WTC11 (cell line): ENCODE measurements at regions not wholly inside any gene's neighbourhood (a gene's known extent, or its start where the extent isn't known, plus 50 kb on each side); places are given as distances from the start of the nearest gene placed in this dataset.

Experiments used
- ATAC-seq: fragments of 200-7000 bp; cut with Tn5 transposase; 2 replicates; pipeline ENCODE4 v1.10.0; 2021; ENCODE audit warnings: mild to moderate bottlenecking, moderate library complexity
- CTCF ChIA-PET: fragments of 300-600 bp; sonication (Branson Sonifier 250); formaldehyde crosslinking; loops from one replicate; lab custom pipeline; 2021; ENCODE audit warnings: antibody characterized with exemption; lab: Charles Lee
- POLR2A ChIA-PET: fragments of 350-600 bp; sonication (Branson Sonifier 250); formaldehyde crosslinking; loops from one replicate; lab custom pipeline; 2021; ENCODE audit warnings: antibody characterized with exemption; lab: Charles Lee
- DNase-seq: peaks from one replicate; pipeline ENCODE4 v3.0.0; 2021; ENCODE audit warnings: low spot score
- H3K27ac Mint-ChIP-seq: 2 replicates; pipeline ENCODE4 v1.8.0; 2021; ENCODE audit warnings: mixed read lengths
- H3K27me3 Mint-ChIP-seq: 2 replicates; pipeline ENCODE4 v1.8.0; 2021; ENCODE audit warnings: low read depth, mild to moderate bottlenecking, moderate library complexity, mixed read lengths
- H3K36me3 Mint-ChIP-seq: 2 replicates; pipeline ENCODE4 v1.8.0; 2021; ENCODE audit warnings: mixed read lengths
- H3K4me1 Mint-ChIP-seq: 2 replicates; pipeline ENCODE4 v1.8.0; 2022; ENCODE audit warnings: mixed read lengths
- H3K4me3 Mint-ChIP-seq: 2 replicates; pipeline ENCODE4 v1.8.0; 2021; ENCODE audit warnings: mild to moderate bottlenecking, moderate library complexity, mixed read lengths
- H3K9me3 Mint-ChIP-seq: 2 replicates; pipeline ENCODE4 v1.8.0; 2021; ENCODE audit warnings: mixed read lengths
- CBFB ChIP-seq: sonication (generic); formaldehyde crosslinking; IDR thresholded peaks from 2 replicates; pipeline ENCODE4 v1.8.1; 2022; ENCODE audit warnings: mild to moderate bottlenecking, low read depth, missing genetic modification reagents
- FOXK1 ChIP-seq: sonication (generic); formaldehyde crosslinking; IDR thresholded peaks from 2 replicates; pipeline ENCODE4 v1.8.0; 2022; ENCODE audit warnings: mild to moderate bottlenecking, moderate library complexity, missing genetic modification reagents
- GABPB1 ChIP-seq: sonication (generic); formaldehyde crosslinking; IDR thresholded peaks from 2 replicates; pipeline ENCODE4 v1.8.1; 2023; ENCODE audit warnings: mild to moderate bottlenecking, missing genetic modification reagents
- GRHL2 ChIP-seq: fragments of 250-450 bp; sonication (Bioruptor Pico); IDR thresholded peaks from 2 replicates; pipeline ENCODE4 v1.8.0; 2022; ENCODE audit warnings: mild to moderate bottlenecking, moderate library complexity; ENCODE audit not compliant: insufficient replicate concordance, severe bottlenecking
- JAZF1 ChIP-seq: fragments of 250-450 bp; sonication (Bioruptor Pico); IDR thresholded peaks from 2 replicates; pipeline ENCODE4 v1.9.0; 2021; ENCODE audit warnings: moderate library complexity, mild to moderate bottlenecking, inconsistent platforms
- KAT7 ChIP-seq: sonication (generic); formaldehyde crosslinking; IDR thresholded peaks from 2 replicates; pipeline ENCODE4 v1.8.1; 2023; ENCODE audit warnings: missing genetic modification reagents, mild to moderate bottlenecking, borderline replicate concordance
- NR2C2 ChIP-seq: sonication (generic); formaldehyde crosslinking; IDR thresholded peaks from 2 replicates; pipeline ENCODE4 v1.8.0; 2022; ENCODE audit warnings: mild to moderate bottlenecking, missing genetic modification reagents
- SOX15 ChIP-seq: fragments of 250-450 bp; sonication (Bioruptor Pico); IDR thresholded peaks from 2 replicates; pipeline ENCODE4 v1.9.0; 2021; ENCODE audit warnings: mild to moderate bottlenecking
- ZNF121 ChIP-seq: sonication (generic); formaldehyde crosslinking; IDR thresholded peaks from 2 replicates; pipeline ENCODE4 v1.8.0; 2023; ENCODE audit warnings: missing genetic modification reagents
- ZNF219 ChIP-seq: sonication (generic); formaldehyde crosslinking; IDR thresholded peaks from 2 replicates; pipeline ENCODE4 v1.8.0; 2023; ENCODE audit warnings: missing genetic modification reagents, mild to moderate bottlenecking, borderline replicate concordance
- TF ChIP-seq, protein P1 (sequence below): sonication (generic); formaldehyde crosslinking; conservative IDR thresholded peaks from 2 replicates; pipeline ENCODE4 v1.8.1; 2023; ENCODE audit warnings: mild to moderate bottlenecking, low read depth, missing genetic modification reagents, moderate library complexity
- TF ChIP-seq, protein P2 (sequence below): sonication (generic); formaldehyde crosslinking; IDR thresholded peaks from 2 replicates; pipeline ENCODE4 v1.8.1; 2022; ENCODE audit warnings: mild to moderate bottlenecking, missing genetic modification reagents, moderate library complexity, borderline replicate concordance
- TF ChIP-seq, protein P3 (sequence below): fragments of 250-450 bp; sonication (Bioruptor Pico); conservative IDR thresholded peaks from 2 replicates; pipeline ENCODE4 v1.9.0; 2021; ENCODE audit warnings: mild to moderate bottlenecking
- TF ChIP-seq, protein P4 (sequence below): fragments of 250-450 bp; sonication (Bioruptor Pico); IDR thresholded peaks from 2 replicates; pipeline ENCODE4 v1.9.0; 2021; ENCODE audit warnings: mild to moderate bottlenecking
- TF ChIP-seq, protein P5 (sequence below): sonication (generic); formaldehyde crosslinking; IDR thresholded peaks from 2 replicates; pipeline ENCODE4 v1.8.1; 2023; ENCODE audit warnings: mild to moderate bottlenecking, missing genetic modification reagents, moderate library complexity
- TF ChIP-seq, protein P6 (sequence below): sonication (generic); formaldehyde crosslinking; IDR thresholded peaks from 2 replicates; pipeline ENCODE4 v1.8.1; 2022; ENCODE audit warnings: low read depth, missing genetic modification reagents, borderline replicate concordance
- TF ChIP-seq, protein P7 (sequence below): sonication (generic); formaldehyde crosslinking; IDR thresholded peaks from 2 replicates; pipeline ENCODE4 v1.8.1; 2023; ENCODE audit warnings: mild to moderate bottlenecking, missing genetic modification reagents, moderate library complexity

DNA sequence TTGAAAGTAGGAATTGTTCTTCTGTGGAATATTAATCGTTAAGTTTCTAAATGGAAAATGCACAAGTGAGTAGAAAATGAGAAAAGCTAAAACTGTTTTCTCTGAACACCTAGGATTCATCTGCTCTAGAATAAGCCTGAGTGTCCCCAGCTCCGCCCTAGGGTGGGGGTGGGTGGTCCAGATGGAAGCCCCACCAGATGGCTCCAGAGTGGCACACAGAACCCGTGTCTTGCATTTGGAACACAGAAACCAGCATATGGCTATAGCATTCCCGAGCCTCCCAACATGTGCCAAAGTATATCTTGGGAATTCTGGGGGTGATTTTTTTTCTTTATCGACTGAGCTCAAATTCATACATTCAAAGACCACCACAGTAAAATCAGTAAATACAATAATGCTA lies 517.7 kb upstream of the PSMD7 start (continued):
- TF ChIP-seq, protein P1, sequence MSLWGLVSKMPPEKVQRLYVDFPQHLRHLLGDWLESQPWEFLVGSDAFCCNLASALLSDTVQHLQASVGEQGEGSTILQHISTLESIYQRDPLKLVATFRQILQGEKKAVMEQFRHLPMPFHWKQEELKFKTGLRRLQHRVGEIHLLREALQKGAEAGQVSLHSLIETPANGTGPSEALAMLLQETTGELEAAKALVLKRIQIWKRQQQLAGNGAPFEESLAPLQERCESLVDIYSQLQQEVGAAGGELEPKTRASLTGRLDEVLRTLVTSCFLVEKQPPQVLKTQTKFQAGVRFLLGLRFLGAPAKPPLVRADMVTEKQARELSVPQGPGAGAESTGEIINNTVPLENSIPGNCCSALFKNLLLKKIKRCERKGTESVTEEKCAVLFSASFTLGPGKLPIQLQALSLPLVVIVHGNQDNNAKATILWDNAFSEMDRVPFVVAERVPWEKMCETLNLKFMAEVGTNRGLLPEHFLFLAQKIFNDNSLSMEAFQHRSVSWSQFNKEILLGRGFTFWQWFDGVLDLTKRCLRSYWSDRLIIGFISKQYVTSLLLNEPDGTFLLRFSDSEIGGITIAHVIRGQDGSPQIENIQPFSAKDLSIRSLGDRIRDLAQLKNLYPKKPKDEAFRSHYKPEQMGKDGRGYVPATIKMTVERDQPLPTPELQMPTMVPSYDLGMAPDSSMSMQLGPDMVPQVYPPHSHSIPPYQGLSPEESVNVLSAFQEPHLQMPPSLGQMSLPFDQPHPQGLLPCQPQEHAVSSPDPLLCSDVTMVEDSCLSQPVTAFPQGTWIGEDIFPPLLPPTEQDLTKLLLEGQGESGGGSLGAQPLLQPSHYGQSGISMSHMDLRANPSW (CRISPR knock-in tag), result no peak
- no peak for TF ChIP-seq JAZF1 (CRISPR knock-in tag)
- TF ChIP-seq ZNF121 (CRISPR knock-in tag), result no peak
- TF ChIP-seq, all 79 proteins: peak for 0

DNA sequence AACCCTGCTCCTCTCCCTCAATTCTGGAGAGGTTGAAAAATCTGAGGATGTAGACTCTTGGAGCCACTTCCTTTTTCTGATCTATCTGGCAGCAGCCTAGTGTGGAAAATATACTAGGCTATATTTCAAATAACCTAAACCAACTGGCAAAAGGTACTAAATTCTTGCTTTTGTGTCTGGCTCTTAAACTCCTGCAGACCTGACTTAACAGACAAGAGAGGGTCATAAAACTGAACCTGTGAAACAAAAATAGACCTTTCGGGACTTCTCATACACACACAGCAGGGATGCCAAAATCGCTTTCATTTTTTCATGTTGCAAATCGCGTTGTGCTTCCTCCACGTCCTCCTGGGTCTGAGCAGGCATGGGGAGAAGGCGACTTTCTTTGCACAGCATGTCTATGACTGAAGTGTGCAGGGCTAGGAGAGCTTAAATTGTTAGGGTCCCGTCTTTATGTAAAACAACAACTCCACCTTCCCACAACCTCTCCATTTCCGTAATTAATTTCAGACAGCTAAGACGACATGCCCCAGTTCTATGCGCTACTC lies 520.7 kb upstream of the PSMD7 start:
- no peak for DNase-seq
- TF ChIP-seq, protein P2, sequence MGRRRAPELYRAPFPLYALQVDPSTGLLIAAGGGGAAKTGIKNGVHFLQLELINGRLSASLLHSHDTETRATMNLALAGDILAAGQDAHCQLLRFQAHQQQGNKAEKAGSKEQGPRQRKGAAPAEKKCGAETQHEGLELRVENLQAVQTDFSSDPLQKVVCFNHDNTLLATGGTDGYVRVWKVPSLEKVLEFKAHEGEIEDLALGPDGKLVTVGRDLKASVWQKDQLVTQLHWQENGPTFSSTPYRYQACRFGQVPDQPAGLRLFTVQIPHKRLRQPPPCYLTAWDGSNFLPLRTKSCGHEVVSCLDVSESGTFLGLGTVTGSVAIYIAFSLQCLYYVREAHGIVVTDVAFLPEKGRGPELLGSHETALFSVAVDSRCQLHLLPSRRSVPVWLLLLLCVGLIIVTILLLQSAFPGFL (CRISPR knock-in tag), result no peak
- H3K27me3 Mint-ChIP-seq, result no peaks in the 10 kb centered on the region
- peaks cover 19% of the 10 kb centered on the region for H3K9me3 Mint-ChIP-seq
- CTCF ChIA-PET, result no interaction called here
- peaks cover 2% of the 10 kb centered on the region; the same call in 1 of the 2 replicates for H3K36me3 Mint-ChIP-seq
- POLR2A ChIA-PET, result no interaction called here
- peaks cover 6% of the 10 kb centered on the region for H3K4me1 Mint-ChIP-seq
- no peak overlapping the region for H3K27ac Mint-ChIP-seq
- no peak for ATAC-seq
- H3K4me3 Mint-ChIP-seq, result no peak overlapping the region

DNA sequence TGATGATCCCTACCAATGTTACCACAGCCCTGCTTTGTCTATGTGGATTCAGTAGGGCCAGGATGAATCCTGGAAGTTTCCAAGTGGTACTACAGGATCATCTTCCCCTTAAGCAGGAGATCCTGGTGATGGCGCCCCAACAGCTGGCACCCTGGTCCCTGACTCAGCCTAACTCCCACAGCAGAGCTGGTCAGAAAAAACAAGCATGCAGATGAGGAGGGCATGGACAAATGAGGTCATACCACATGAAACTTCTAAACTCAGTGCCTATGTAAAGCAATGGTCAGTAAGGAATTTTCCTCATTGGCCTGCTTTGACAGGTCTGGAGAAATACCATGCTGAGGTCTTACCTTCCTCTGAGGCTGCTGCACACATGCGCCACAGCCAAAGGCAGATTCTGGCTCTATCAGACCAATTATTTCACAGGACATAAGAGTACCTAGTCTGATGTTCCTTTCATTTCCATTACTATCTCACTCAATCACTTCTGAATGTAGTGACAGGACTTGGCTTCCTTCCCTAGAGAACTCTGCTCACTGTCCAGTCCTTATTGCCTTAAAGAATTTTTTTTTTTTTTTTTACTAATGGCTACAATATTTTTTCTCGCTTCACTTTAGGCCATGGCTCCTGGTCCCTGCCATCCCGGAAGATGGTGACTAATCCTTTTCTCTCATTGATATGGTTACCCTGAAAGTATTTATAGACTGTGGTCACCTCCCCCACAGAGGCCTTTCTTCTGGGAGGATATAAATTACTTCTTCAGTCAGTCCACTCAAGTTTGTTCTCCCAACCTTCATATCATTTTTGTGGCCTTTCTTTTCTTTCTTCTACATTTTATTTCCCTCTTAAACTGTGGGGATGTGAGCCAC lies 525.2 kb upstream of the PSMD7 start:
- H3K4me1 Mint-ChIP-seq, result peaks cover 6% of the 10 kb centered on the region
- ATAC-seq (no peak), DNase-seq (no peak)
- peaks cover 22% of the 10 kb centered on the region for H3K9me3 Mint-ChIP-seq
- CTCF ChIA-PET, result no interaction called here
- no peak overlapping the region for H3K4me3 Mint-ChIP-seq
- POLR2A ChIA-PET, result no interaction called here
- no peak overlapping the region for H3K27ac Mint-ChIP-seq
- no peaks in the 10 kb centered on the region for H3K27me3 Mint-ChIP-seq
- peaks cover 2% of the 10 kb centered on the region; the same call in 1 of the 2 replicates for H3K36me3 Mint-ChIP-seq
- no peak for TF ChIP-seq GABPB1
- TF ChIP-seq, protein P3, sequence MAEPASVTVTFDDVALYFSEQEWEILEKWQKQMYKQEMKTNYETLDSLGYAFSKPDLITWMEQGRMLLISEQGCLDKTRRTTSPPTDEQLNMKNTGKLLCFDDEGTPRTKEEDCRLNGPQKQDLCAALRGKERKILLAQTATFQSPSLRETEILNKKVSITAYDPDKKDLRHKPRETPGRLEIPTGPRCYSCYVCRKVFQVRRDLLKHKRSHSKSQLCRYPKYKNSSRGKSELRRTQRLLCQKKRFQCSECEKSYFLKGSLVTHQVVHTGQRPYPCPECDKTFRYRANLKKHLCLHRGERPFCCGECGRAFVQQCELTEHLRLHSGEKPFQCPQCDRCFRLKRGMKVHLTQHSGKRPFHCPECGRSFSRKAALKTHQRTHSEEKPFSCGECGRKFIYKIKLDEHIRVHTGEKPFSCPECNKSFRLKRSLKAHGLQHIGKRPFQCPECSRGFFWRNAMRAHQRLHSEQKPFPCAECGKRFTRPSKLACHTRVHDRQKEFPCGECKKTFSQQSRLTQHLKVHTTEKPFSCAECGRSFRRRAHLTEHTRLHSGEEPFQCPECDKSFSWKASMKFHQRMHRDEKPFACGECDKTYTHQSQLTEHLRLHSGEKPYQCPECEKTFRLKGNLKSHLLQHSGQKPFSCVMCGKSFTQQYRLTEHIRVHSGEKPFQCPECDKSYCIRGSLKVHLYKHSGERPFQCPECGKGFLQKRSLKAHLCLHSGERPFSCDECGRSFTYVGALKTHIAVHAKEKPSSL (CRISPR knock-in tag), result no peak
- TF ChIP-seq KAT7, result no peak
- TF ChIP-seq GRHL2 (CRISPR knock-in tag), result no peak
- TF ChIP-seq, protein P4, sequence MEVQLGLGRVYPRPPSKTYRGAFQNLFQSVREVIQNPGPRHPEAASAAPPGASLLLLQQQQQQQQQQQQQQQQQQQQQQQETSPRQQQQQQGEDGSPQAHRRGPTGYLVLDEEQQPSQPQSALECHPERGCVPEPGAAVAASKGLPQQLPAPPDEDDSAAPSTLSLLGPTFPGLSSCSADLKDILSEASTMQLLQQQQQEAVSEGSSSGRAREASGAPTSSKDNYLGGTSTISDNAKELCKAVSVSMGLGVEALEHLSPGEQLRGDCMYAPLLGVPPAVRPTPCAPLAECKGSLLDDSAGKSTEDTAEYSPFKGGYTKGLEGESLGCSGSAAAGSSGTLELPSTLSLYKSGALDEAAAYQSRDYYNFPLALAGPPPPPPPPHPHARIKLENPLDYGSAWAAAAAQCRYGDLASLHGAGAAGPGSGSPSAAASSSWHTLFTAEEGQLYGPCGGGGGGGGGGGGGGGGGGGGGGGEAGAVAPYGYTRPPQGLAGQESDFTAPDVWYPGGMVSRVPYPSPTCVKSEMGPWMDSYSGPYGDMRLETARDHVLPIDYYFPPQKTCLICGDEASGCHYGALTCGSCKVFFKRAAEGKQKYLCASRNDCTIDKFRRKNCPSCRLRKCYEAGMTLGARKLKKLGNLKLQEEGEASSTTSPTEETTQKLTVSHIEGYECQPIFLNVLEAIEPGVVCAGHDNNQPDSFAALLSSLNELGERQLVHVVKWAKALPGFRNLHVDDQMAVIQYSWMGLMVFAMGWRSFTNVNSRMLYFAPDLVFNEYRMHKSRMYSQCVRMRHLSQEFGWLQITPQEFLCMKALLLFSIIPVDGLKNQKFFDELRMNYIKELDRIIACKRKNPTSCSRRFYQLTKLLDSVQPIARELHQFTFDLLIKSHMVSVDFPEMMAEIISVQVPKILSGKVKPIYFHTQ, result no peak
- TF ChIP-seq FOXK1 (CRISPR knock-in tag), result no peak
- no peak for TF ChIP-seq ZNF219
- no peak for TF ChIP-seq NR2C2
- TF ChIP-seq, protein P5, sequence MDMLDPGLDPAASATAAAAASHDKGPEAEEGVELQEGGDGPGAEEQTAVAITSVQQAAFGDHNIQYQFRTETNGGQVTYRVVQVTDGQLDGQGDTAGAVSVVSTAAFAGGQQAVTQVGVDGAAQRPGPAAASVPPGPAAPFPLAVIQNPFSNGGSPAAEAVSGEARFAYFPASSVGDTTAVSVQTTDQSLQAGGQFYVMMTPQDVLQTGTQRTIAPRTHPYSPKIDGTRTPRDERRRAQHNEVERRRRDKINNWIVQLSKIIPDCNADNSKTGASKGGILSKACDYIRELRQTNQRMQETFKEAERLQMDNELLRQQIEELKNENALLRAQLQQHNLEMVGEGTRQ (CRISPR knock-in tag), result no peak
- TF ChIP-seq, protein P6, sequence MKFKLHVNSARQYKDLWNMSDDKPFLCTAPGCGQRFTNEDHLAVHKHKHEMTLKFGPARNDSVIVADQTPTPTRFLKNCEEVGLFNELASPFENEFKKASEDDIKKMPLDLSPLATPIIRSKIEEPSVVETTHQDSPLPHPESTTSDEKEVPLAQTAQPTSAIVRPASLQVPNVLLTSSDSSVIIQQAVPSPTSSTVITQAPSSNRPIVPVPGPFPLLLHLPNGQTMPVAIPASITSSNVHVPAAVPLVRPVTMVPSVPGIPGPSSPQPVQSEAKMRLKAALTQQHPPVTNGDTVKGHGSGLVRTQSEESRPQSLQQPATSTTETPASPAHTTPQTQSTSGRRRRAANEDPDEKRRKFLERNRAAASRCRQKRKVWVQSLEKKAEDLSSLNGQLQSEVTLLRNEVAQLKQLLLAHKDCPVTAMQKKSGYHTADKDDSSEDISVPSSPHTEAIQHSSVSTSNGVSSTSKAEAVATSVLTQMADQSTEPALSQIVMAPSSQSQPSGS (CRISPR knock-in tag), result no peak
- TF ChIP-seq, protein P7, sequence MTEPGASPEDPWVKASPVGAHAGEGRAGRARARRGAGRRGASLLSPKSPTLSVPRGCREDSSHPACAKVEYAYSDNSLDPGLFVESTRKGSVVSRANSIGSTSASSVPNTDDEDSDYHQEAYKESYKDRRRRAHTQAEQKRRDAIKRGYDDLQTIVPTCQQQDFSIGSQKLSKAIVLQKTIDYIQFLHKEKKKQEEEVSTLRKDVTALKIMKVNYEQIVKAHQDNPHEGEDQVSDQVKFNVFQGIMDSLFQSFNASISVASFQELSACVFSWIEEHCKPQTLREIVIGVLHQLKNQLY, result no peak
- TF ChIP-seq CBFB, result no peak
- TF ChIP-seq SOX15 (CRISPR knock-in tag), result no peak
